ENCODE measurements at regions not wholly inside any gene's neighbourhood (a gene's known extent, or its start where the extent isn't known, plus 50 kb on each side); places are given as distances from the start of the nearest gene placed in this dataset.

DNA sequence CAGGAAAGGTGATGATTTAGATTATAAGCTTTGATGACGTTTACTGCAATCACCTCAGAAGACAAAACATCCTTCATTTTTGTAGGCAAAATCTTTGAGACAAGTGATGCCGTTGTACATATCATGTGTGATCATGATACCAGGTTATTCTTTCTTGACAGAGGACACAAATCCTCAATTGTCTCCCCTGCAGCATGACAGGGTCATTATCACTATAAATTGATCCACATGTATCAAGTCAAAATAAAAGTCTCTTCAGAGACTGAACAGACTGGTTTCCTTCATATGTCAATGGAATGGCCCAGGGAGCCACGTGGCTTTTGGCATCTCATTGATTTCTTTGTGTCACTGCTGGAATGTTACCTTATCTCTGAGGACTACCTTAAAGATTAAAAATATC is 995.7 kb downstream of the FLRT2 start:
- DNase-seq (ENCODE audit: low spot score in 2 of 2), result no peak
- no peaks in the 10 kb centered on the region for H3K36me3 ChIP-seq
- no peaks in the 10 kb centered on the region for H3K27me3 ChIP-seq
- WGBS, 2 donors, result 50 to 60% methylated on average over 3 of the region's 3 CpGs
- no peaks in the 10 kb centered on the region for H3K9me3 ChIP-seq
- TF ChIP-seq EP300 (IDR thresholded peaks at IDR 0.05) (no peak), POLR2A (IDR thresholded peaks at IDR 0.05) (no peak)
- TF ChIP-seq, protein P1, sequence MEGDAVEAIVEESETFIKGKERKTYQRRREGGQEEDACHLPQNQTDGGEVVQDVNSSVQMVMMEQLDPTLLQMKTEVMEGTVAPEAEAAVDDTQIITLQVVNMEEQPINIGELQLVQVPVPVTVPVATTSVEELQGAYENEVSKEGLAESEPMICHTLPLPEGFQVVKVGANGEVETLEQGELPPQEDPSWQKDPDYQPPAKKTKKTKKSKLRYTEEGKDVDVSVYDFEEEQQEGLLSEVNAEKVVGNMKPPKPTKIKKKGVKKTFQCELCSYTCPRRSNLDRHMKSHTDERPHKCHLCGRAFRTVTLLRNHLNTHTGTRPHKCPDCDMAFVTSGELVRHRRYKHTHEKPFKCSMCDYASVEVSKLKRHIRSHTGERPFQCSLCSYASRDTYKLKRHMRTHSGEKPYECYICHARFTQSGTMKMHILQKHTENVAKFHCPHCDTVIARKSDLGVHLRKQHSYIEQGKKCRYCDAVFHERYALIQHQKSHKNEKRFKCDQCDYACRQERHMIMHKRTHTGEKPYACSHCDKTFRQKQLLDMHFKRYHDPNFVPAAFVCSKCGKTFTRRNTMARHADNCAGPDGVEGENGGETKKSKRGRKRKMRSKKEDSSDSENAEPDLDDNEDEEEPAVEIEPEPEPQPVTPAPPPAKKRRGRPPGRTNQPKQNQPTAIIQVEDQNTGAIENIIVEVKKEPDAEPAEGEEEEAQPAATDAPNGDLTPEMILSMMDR (IDR thresholded peaks at IDR 0.05), result no peak
- H3K4me1 ChIP-seq, result no peaks in the 10 kb centered on the region
- no peak overlapping the region for H3K27ac ChIP-seq
- no peak overlapping the region for H3K4me3 ChIP-seq

DNA sequence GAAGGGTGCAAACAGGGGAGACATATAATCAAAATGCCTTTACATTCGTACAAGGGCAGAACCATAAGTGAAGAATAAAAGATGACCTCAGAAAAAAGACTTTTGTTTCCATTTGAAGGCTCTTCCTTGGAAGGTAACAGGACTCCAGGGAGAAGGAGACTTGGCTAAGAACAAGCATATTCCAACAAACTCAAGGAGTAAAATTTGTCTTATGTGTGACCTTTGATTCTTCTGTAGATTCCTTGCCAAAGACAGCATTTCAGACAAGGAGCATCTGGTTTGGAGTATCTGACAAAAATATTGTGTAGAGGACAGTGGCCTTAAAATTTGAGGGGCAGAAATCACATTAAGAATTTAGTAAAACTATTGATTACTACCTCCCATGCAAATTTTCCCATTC is 991.9 kb downstream of the FLRT2 start:
- WGBS, 2 donors, result 44 to 48% methylated on average over 1 of the region's 1 CpG
- TF ChIP-seq EP300 (IDR thresholded peaks at IDR 0.05) (no peak), POLR2A (IDR thresholded peaks at IDR 0.05) (no peak)
- TF ChIP-seq, protein P1 (IDR thresholded peaks at IDR 0.05), result no peak
- H3K27ac ChIP-seq, result no peak overlapping the region
- H3K4me3 ChIP-seq, result no peak overlapping the region
- no peaks in the 10 kb centered on the region for H3K36me3 ChIP-seq
- no peaks in the 10 kb centered on the region for H3K9me3 ChIP-seq
- H3K4me1 ChIP-seq, result no peaks in the 10 kb centered on the region
- no peak for DNase-seq (ENCODE audit: low spot score in 2 of 2)
- no peaks in the 10 kb centered on the region for H3K27me3 ChIP-seq

- H3K4me3 ChIP-seq, result no peak overlapping the region
- H3K36me3 ChIP-seq, result no peaks in the 10 kb centered on the region
- no peak overlapping the region for H3K27ac ChIP-seq
- H3K9me3 ChIP-seq, result no peaks in the 10 kb centered on the region
- no peak for TF ChIP-seq EP300 (IDR thresholded peaks at IDR 0.05)
- no peak for TF ChIP-seq POLR2A (IDR thresholded peaks at IDR 0.05)
- TF ChIP-seq, protein P1 (IDR thresholded peaks at IDR 0.05), result no peak
- DNase-seq (ENCODE audit: low spot score in 2 of 2), result no peak
- H3K27me3 ChIP-seq, result no peaks in the 10 kb centered on the region
- no peaks in the 10 kb centered on the region for H3K4me1 ChIP-seq
- WGBS, 2 donors, result 70 to 83% methylated on average over 6 of the region's 6 CpGs
Observed at GRCh38 chr14:86521031-86521730, 991.2 kb downstream of the FLRT2 start.

DNA sequence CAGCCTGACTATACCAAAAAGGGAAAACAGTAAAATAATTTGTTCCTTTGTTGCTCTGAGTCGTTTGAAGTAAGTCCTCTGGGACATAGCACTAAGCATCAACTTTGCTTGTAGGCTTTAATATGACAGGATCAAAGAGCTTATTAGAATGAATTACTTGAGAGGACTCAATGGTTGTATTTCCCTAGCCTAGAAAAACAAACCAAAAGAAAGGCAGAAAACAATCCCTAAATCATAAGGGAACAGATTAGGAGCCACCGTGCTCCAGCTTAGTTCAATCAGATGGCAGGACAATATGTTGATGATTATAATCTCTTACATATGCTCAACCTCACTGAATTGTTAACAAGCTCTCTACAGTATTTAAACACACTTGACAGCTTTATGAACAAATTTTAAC is 988.4 kb downstream of the FLRT2 start:
- no peak for TF ChIP-seq POLR2A (IDR thresholded peaks at IDR 0.05)
- TF ChIP-seq, protein P1 (IDR thresholded peaks at IDR 0.05), result no peak
- no peak for TF ChIP-seq EP300 (IDR thresholded peaks at IDR 0.05)
- H3K9me3 ChIP-seq, result no peaks in the 10 kb centered on the region
- no peaks in the 10 kb centered on the region for H3K27me3 ChIP-seq
- no peak overlapping the region for H3K27ac ChIP-seq
- H3K36me3 ChIP-seq, result no peaks in the 10 kb centered on the region
- DNase-seq (ENCODE audit: low spot score in 2 of 2), result no peak
- WGBS, 2 donors, result 27 to 33% methylated on average over 2 of the region's 2 CpGs
- H3K4me1 ChIP-seq, result no peaks in the 10 kb centered on the region
- no peak overlapping the region for H3K4me3 ChIP-seq

DNA sequence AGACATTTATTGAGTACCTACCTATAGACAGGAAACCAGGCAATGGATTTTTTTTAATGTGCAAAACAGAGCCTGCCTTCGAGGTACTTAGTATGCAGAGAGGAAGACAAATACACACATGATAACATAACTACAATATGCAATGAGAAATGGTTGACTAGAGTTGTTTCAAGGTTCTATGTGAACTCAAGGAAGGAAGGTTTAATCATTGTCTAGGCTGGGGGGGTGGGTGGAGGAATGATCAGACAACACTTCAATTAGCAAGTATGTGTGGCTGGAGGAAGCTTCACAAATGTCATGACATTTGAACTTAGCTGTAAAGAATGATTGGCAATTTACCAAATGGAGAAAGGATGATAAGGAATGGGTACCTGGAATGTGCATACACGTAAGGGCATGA is 985.3 kb downstream of the FLRT2 start:
- no peaks in the 10 kb centered on the region for H3K27me3 ChIP-seq
- WGBS, 2 donors, result 79 to 91% methylated on average over 2 of the region's 2 CpGs
- no peak overlapping the region for H3K27ac ChIP-seq
- no peak for DNase-seq (ENCODE audit: low spot score in 2 of 2)
- H3K36me3 ChIP-seq, result no peaks in the 10 kb centered on the region
- H3K4me1 ChIP-seq, result no peaks in the 10 kb centered on the region
- no peak overlapping the region for H3K4me3 ChIP-seq
- TF ChIP-seq, protein P1 (IDR thresholded peaks at IDR 0.05), result no peak
- TF ChIP-seq POLR2A (IDR thresholded peaks at IDR 0.05) (no peak), EP300 (IDR thresholded peaks at IDR 0.05) (no peak)
- H3K9me3 ChIP-seq, result no peaks in the 10 kb centered on the region
